SK-N-MC (cell line): ENCODE measurements at regions not wholly inside any gene's neighbourhood (a gene's known extent, or its start where the extent isn't known, plus 50 kb on each side); places are given as distances from the start of the nearest gene placed in this dataset.

Source experiments
- DNase-seq: peaks from one replicate; pipeline ENCODE4 v3.0.0-alpha.2; 2011; ENCODE audit warnings: low read depth, low spot score
- H3K27ac ChIP-seq: fragments of 200-600 bp; sonication (generic); 2 replicates; pipeline ENCODE4 v1.5.1; 2016; ENCODE audit warnings: mixed run types
- H3K36me3 ChIP-seq: fragments of 200-600 bp; sonication (generic); 2 replicates; pipeline ENCODE4 v1.6.1; 2017; ENCODE audit warnings: antibody characterized with exemption, low read length, mixed read lengths; ENCODE audit not compliant: insufficient read depth
- H3K4me3 ChIP-seq: fragments of 200-600 bp; sonication (generic); 2 replicates; pipeline ENCODE4 v1.5.1; 2016
- H3K9ac ChIP-seq: fragments of 200-600 bp; sonication (generic); 2 replicates; pipeline ENCODE4 v1.8.0; 2017; ENCODE audit warnings: mixed run types, mixed read lengths; ENCODE audit not compliant: insufficient read length
- H3K9me3 ChIP-seq: fragments of 200-600 bp; sonication (generic); 2 replicates; pipeline ENCODE4 v1.6.1; 2017; ENCODE audit warnings: low read depth, mild to moderate bottlenecking, antibody characterized with exemption, low read length, moderate library complexity, mixed read lengths
- EZH2 ChIP-seq: fragments of 200-600 bp; sonication (generic); IDR thresholded peaks from one replicate; pipeline ENCODE4 v1.6.1; 2017; ENCODE audit warnings: antibody characterized with exemption
- FOXP2 ChIP-seq: optimal IDR thresholded peaks from 2 replicates; pipeline ENCODE3; 2011; ENCODE audit warnings: mild to moderate bottlenecking, moderate library complexity; ENCODE audit not compliant: insufficient read depth; ENCODE audit errors: extremely low read length, control extremely low read depth
- POLR2AphosphoS5 ChIP-seq: IDR thresholded peaks from 2 replicates; pipeline ENCODE4 v1.6.1; 2012; ENCODE audit warnings: mild to moderate bottlenecking, low read depth, low read length, borderline replicate concordance

DNA sequence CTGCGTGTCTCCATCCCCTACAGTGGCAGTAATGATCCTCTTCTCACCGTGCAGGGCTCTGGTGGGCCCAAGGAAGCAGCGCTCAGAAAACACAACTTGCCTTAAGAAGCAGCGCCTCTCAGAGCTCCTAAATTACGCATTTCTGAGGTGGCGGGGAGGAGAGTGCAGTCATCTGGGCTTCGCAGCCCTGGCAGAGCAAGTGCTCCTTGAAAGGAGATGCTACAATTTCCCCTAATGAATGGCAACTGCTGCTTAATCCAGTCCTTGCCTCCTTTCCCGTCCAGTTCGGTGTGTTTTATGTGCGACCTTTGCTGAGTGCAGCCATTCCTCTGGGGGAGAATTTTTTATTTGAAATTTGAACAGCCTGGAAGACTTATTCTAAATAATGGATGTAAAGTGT, 287.3 kb downstream of the PTPRU start:
- Histone ChIP-seq H3K36me3 (no peaks in the 10 kb centered on the region), H3K9ac (no peak overlapping the region), H3K4me3 (no peak overlapping the region), H3K27ac (no peak overlapping the region), H3K9me3 (no peaks in the 10 kb centered on the region)
- no peak for DNase-seq
- TF ChIP-seq FOXP2 (no peak), EZH2 (no peak), POLR2AphosphoS5 (no peak)

DNA sequence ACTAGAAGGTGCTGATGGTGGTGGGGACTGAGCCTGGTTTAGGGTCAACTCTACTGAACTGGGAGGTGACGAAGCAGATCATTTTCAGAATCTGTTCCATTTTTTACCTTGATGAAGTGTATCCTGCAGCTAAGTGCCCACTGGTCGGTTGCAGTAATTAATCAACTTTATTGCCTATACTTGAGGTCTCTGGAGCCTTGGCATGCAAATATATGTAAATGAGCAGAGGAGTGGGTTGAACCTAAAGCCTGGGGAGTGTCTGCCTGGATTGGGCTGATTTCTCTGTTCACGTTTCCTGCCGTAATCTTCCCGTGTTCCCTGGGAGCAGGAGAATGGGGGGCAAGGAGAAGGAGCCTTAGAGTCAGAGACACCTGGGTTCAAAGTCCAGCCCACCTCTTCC, 286.8 kb downstream of the PTPRU start:
- Histone ChIP-seq H3K4me3 (no peak overlapping the region), H3K27ac (no peak overlapping the region), H3K9me3 (no peaks in the 10 kb centered on the region), H3K36me3 (no peaks in the 10 kb centered on the region), H3K9ac (no peak overlapping the region)
- no peak for DNase-seq
- TF ChIP-seq FOXP2, result no peak
- no peak for TF ChIP-seq EZH2
- TF ChIP-seq POLR2AphosphoS5, result no peak

DNA sequence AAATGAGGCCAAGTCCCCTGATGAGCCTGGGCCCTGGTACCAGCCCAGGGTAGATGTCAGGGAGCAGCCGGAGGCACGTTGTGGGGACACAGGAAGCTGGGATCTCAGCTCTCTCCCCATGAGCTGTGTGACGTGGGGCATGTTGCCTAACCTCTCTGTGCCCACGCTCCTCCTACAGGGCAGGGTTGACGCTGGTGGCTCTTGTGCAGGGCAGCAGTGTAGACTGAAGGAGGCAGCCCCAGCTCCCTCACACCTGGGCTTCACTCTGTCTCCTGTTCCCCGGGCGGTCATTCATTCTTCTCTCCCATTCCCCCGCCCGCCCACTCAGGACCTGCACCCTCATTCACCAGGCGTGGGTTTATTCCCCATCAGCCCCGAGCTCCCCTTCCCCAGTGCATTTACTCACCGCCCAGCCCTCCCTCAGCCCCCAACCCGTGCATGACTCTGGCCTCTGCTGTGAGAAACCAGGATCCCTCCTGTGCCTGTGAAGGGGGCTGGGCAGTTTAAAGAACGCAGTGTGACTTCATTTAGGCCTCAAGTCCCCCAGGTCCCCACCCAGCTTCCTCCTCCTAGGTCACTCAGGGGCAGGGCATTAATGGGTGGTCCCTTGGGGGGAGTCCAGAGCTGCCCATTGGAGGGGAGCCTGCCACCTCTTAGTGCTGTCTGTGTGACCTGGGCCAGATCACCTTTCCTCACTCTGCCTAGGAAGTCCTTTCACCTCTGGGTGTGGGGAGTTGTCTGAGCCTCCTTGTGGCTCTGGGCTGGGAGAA, 285.7 kb downstream of the PTPRU start:
- no peak for DNase-seq
- H3K4me3 ChIP-seq, result no peak overlapping the region
- no peak for TF ChIP-seq EZH2
- TF ChIP-seq FOXP2, result no peak
- TF ChIP-seq POLR2AphosphoS5, result no peak
- no peaks in the 10 kb centered on the region for H3K9me3 ChIP-seq
- H3K36me3 ChIP-seq, result no peaks in the 10 kb centered on the region
- no peak overlapping the region for H3K9ac ChIP-seq
- no peak overlapping the region for H3K27ac ChIP-seq

DNA sequence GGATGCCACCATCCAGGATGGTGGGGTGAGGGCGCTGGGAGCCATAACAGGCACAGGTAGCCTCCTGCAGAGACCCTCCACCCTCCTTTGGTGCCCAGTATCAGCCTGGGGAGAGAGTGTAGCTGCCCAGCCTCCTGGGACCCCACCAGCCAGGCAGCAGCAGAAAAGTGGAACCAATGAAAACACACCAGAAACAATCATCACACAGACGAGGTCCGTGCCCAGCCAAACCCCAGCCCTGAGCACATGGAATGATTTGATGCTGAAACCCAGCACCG, 285.1 kb downstream of the PTPRU start:
- H3K36me3 ChIP-seq, result no peaks in the 10 kb centered on the region
- H3K4me3 ChIP-seq, result no peak overlapping the region
- no peak for TF ChIP-seq EZH2
- TF ChIP-seq FOXP2, result no peak
- no peak for TF ChIP-seq POLR2AphosphoS5
- H3K9me3 ChIP-seq, result no peaks in the 10 kb centered on the region
- no peak overlapping the region for H3K27ac ChIP-seq
- DNase-seq, result no peak
- no peak overlapping the region for H3K9ac ChIP-seq

DNA sequence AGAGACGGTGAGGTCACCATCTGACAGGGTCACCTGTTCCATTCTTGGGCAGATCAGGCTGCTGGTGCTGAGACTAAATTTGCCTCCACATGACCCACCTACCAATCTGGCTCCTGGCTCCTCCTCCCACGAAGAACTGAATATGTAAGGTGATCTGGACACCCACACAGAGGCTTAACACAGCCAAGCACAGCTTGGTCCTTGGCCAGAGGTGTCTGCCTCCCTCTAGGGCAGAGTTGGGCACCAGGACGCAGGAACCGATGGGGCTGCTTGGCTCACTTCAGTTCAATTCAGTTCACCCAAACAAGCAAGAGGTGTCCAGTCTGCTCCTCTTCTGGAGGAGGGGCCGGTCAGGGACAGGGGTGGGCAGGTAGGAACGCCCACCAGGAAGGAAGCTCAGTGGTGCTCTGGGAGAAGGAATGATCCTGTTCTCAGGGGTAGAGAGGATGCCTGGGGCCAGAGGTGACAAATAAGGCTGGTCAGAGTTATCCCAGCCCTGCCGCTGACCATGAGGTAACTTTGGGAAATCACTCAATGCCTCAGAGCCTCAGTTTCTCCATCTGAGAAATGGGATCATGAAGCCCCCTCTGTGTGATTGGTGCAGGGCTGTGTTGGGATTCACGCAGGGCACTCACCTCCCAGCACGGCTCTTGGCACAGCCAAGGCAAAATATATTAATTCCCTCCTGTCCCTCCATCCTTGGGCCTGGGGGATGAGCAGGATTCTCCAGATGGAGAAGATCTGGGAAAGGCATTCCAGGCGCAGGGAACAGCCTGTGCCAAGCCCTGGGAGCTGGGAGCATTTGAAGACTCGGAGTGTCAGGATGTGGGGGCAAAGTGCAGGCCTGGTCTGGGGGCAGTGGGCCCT, 284.5 kb downstream of the PTPRU start:
- no peak overlapping the region for H3K27ac ChIP-seq
- TF ChIP-seq FOXP2 (no peak), EZH2 (no peak), POLR2AphosphoS5 (no peak)
- no peak for DNase-seq
- no peak overlapping the region for H3K4me3 ChIP-seq
- no peaks in the 10 kb centered on the region for H3K36me3 ChIP-seq
- no peaks in the 10 kb centered on the region for H3K9me3 ChIP-seq
- H3K9ac ChIP-seq, result no peak overlapping the region

DNA sequence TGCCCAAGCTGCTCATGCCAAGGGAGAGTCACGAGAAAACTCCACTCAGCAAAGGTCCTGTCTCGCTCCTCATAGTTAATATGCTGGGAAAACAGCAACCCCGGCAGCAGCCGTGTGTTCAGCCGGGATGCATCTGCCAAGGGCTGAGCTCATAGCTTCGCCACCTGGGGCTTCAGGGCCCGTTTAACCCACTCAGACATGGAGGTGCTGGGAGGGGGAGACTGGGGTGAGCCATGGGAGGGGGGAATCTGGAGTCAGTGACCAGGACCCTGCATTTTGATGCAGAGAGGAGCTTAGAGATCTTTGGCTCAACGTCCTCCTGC, 283.4 kb downstream of the PTPRU start:
- TF ChIP-seq FOXP2, result no peak
- no peak for TF ChIP-seq POLR2AphosphoS5
- no peak for TF ChIP-seq EZH2
- Histone ChIP-seq H3K4me3 (no peak overlapping the region), H3K36me3 (no peaks in the 10 kb centered on the region), H3K9me3 (no peaks in the 10 kb centered on the region), H3K27ac (no peak overlapping the region), H3K9ac (no peak overlapping the region)
- DNase-seq, result no peak

DNA sequence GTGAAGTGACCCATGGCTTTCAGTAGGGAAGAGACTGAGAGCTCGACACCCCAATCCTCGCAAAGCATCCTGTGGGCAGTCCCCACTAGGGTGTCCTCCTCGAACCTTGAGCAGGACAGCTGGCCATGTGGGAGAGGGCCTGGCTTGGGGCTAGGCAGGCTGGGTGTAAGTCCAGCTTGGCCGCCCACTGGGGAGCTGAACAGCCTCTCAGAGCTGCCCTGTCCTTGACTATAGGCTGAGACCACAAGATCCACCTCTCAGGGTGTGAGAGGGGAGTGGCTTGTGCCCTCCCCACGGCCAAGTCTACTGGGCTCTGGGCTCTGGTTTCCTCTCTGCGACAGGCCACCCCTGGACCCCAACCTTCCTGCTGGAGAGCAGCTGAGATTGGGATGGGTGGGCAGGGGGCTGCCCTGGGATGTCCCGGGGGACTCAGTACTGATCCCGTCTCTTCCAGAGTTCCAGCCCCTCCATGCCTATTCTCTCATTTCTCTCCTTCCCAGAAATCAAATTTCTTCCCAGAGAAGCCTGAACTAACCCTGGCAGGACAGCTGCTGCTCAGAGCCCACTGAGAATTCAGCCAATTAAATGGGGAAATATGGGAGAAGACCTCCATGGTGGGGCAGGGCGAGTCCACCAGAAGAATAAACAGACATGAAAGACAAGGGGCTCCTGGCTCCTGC, 282.9 kb downstream of the PTPRU start:
- no peak for DNase-seq
- H3K9ac ChIP-seq, result no peak overlapping the region

DNA sequence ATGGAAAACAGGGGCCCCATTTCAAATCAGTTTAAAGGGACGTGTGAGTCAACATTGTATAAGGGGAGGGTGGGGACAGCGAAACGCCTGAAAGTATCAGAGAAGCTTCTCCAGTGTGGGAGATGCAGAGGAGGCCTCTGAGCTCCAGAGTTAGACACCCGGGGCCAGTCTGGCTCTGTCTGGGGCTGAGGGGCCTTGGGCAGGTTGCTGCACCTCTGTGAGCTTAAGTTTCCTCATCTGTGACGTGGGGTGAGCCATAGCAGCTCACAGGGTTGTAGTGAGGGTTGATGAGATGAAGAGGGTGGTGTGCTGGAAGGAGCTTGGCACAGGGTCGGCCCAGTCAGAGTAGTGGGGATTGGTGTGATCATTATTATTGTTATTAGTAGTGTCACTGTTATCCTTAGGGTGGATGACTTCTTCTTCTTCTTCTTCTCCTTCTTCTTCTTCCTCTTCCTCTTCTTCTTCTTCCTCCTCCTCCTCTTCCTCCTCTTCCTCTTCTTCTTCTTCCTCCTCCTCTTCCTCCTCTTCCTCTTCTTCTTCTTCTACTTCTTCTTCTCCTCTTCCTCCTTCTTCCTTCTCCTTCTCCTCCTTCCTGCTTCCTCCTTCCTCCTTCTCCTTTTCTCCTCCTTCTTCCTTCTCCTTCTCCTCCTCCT, 282.0 kb downstream of the PTPRU start:
- H3K9me3 ChIP-seq, result no peaks in the 10 kb centered on the region
- H3K9ac ChIP-seq, result no peak overlapping the region
- TF ChIP-seq FOXP2 (no peak), EZH2 (no peak), POLR2AphosphoS5 (no peak)
- no peak overlapping the region for H3K4me3 ChIP-seq
- DNase-seq, result no peak
- H3K36me3 ChIP-seq, result no peaks in the 10 kb centered on the region
- no peak overlapping the region for H3K27ac ChIP-seq

More for the DNA sequence above, 282.9 kb downstream of the PTPRU start:
- Histone ChIP-seq H3K9me3 (no peaks in the 10 kb centered on the region), H3K36me3 (no peaks in the 10 kb centered on the region), H3K4me3 (no peak overlapping the region), H3K27ac (no peak overlapping the region)
- TF ChIP-seq POLR2AphosphoS5, result no peak
